ENCODE measurements at regions not wholly inside any gene's neighbourhood (a gene's known extent, or its start where the extent isn't known, plus 50 kb on each side); places are given as distances from the start of the nearest gene placed in this dataset.

DNA sequence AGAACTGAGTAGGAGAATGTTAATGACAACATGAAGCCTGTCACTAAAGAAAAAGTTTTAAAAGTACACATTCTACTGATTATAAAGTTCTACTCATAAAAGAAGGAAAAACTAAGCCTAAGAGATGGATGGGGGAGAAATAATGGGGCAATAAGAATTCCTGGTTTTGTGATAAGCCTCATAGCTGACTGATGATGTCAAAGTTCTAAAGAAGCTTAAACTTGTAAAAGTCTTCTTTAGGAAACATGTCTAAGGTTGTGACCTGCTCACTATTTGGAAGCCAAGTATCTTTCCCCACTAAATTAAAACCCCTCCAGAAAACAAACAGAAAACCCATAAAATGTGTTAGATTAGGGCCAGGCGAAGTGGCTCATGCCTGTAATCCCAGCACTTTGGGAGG, 232.9 kb upstream of the GIMD1 start:
- Histone ChIP-seq H3K36me3 (ENCODE audit: insufficient read depth, low read length) (no peaks in the 10 kb centered on the region), H3K79me2 (ENCODE audit: low read length) (no peaks in the 10 kb centered on the region), H3K9ac (ENCODE audit: low read length) (no peak overlapping the region), H3K4me2 (ENCODE audit: low read depth, low read length, poor library complexity, severe bottlenecking) (no peak overlapping the region), H3K9me2 (replicated peaks; ENCODE audit: insufficient read depth, low read length) (no peaks in the 10 kb centered on the region), H3K4me3 (ENCODE audit: low read length) (no peak overlapping the region), H3K27ac (ENCODE audit: low read length) (no peak overlapping the region), H4K20me1 (ENCODE audit: insufficient read depth, low read depth, low read length) (no peaks in the 10 kb centered on the region), H3K4me1 (ENCODE audit: low read length) (no peaks in the 10 kb centered on the region), H3K9me3 (ENCODE audit: low read length) (no peaks in the 10 kb centered on the region), H2AFZ (ENCODE audit: low read length) (no peak overlapping the region), H3K27me3 (ENCODE audit: low read length) (no peaks in the 10 kb centered on the region)
- DNase-seq: no peak

DNA sequence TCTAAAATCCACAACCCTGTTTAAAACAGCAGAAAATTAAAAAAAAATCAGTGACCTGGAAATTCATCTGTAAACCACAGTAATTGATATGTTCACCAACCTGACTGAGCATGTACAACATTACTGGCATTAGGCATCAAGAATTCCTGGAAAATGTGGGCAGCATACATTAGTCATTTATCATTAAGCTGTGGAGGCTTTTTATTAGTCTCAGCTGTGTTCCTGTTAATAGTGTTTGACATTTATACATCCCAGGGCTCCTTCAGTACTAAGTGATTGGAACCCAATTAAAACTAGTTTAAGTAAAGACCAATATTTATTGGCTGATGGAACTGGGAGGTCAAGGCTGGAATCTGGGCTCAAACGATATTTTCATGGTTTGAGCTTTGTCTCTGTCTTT, 227.3 kb upstream of the GIMD1 start:
- Histone ChIP-seq H2AFZ (ENCODE audit: low read length) (no peak overlapping the region), H3K36me3 (ENCODE audit: insufficient read depth, low read length) (no peaks in the 10 kb centered on the region), H3K27me3 (ENCODE audit: low read length) (no peaks in the 10 kb centered on the region), H3K4me1 (ENCODE audit: low read length) (no peaks in the 10 kb centered on the region), H3K9ac (ENCODE audit: low read length) (no peak overlapping the region), H4K20me1 (ENCODE audit: insufficient read depth, low read depth, low read length) (no peaks in the 10 kb centered on the region), H3K27ac (ENCODE audit: low read length) (no peak overlapping the region), H3K9me3 (ENCODE audit: low read length) (no peaks in the 10 kb centered on the region), H3K79me2 (ENCODE audit: low read length) (no peaks in the 10 kb centered on the region), H3K9me2 (replicated peaks; ENCODE audit: insufficient read depth, low read length) (0 out of 2 replicates have a peak, but pooled peaks cover 5% of the 10 kb centered on the region), H3K4me3 (ENCODE audit: low read length) (no peak overlapping the region), H3K4me2 (ENCODE audit: low read depth, low read length, poor library complexity, severe bottlenecking) (no peak overlapping the region)
- DNase-seq: no peak

DNA sequence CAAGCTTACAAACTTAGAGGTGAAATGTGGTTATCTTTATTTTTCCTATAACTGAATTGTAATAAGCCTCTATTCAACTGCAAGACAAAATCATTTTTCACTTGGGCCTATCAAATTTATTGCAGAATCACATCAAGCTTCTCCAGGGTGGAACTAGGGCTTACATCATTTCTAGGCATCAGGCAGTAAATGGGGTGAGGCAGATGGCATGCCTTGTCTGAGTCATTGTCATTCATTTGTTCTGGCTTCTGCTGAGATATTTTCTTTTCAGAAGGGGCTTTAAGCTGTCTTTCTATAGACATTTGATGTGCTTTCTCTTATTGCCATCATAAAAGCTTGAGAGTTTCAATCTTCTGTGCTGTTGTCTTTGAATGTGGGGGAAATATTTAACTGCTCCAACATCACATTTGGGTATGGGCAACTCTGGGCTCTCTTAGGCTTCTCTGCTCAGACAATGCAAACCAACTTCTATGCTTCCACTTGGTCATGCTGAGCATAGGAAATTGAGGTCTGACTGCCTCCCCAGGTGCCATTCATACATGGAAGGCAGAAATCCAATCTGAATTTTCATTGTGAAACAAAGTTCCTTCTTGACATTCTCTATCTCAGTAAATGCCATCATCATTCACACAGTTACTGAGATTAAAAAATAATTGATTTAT, 225.8 kb upstream of the GIMD1 start:
- H3K4me3 ChIP-seq (ENCODE audit: low read length): no peak overlapping the region
- H3K27ac ChIP-seq (ENCODE audit: low read length): no peak overlapping the region
- no peaks in the 10 kb centered on the region for H3K27me3 ChIP-seq (ENCODE audit: low read length)
- no peaks in the 10 kb centered on the region for H3K36me3 ChIP-seq (ENCODE audit: insufficient read depth, low read length)
- H3K9ac ChIP-seq (ENCODE audit: low read length): no peak overlapping the region
- H3K4me2 ChIP-seq (ENCODE audit: low read depth, low read length, poor library complexity, severe bottlenecking): no peak overlapping the region
- H4K20me1 ChIP-seq (ENCODE audit: insufficient read depth, low read depth, low read length): no peaks in the 10 kb centered on the region
- no peaks in the 10 kb centered on the region for H3K79me2 ChIP-seq (ENCODE audit: low read length)
- no peaks in the 10 kb centered on the region for H3K9me3 ChIP-seq (ENCODE audit: low read length)
- H3K9me2 ChIP-seq (replicated peaks; ENCODE audit: insufficient read depth, low read length): 0 out of 2 replicates have a peak, but pooled peaks cover 5% of the 10 kb centered on the region
- no peaks in the 10 kb centered on the region for H3K4me1 ChIP-seq (ENCODE audit: low read length)
- H2AFZ ChIP-seq (ENCODE audit: low read length): no peak overlapping the region
- no peak for DNase-seq

DNA sequence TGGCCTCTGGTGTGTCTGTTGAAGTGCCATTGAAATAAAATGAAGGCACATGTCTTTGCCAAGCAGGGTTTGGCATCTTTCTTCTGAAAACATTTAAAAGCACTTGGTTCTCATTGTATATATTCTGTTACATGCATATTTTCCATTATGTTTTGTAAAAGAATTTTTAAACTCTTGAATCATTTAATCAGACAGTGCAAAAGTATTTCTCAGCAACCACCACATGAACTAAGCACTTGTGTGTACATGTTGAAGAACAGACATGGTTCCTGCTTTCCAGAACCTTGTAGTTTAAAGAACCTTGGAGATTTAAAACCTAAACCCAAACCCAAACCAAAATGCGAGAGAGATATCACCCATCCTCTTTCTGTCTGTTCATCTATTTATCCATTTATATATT, 220.3 kb upstream of the GIMD1 start:
- Histone ChIP-seq H3K36me3 (ENCODE audit: insufficient read depth, low read length) (no peaks in the 10 kb centered on the region), H3K27me3 (ENCODE audit: low read length) (no peaks in the 10 kb centered on the region), H3K4me2 (ENCODE audit: low read depth, low read length, poor library complexity, severe bottlenecking) (no peak overlapping the region), H2AFZ (ENCODE audit: low read length) (no peak overlapping the region), H3K4me3 (ENCODE audit: low read length) (no peak overlapping the region), H3K9me2 (replicated peaks; ENCODE audit: insufficient read depth, low read length) (no peaks in the 10 kb centered on the region), H3K4me1 (ENCODE audit: low read length) (no peaks in the 10 kb centered on the region), H4K20me1 (ENCODE audit: insufficient read depth, low read depth, low read length) (no peaks in the 10 kb centered on the region), H3K9ac (ENCODE audit: low read length) (no peak overlapping the region), H3K9me3 (ENCODE audit: low read length) (no peaks in the 10 kb centered on the region), H3K27ac (ENCODE audit: low read length) (no peak overlapping the region), H3K79me2 (ENCODE audit: low read length) (no peaks in the 10 kb centered on the region)
- no peak for DNase-seq

DNA sequence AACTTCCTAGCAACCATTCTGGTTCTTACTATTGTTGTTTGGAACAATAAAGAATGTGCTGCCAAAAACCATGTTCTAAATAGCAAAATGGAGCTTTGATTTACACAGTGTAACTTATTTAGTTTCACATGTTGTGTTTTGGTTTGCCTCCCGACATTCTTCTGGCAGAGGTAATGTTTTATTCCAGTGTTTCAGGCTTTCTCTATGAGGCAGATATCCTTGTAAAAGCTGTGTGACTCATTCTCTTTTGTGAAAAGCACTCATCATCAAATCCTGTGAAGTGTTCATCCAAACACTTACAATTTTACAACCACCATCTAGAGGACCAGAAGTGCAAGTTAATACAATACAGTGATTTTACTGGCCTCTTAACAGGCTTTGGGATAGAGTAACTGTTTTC, 219.0 kb upstream of the GIMD1 start:
- no peaks in the 10 kb centered on the region for H4K20me1 ChIP-seq (ENCODE audit: insufficient read depth, low read depth, low read length)
- no peaks in the 10 kb centered on the region for H3K9me2 ChIP-seq (replicated peaks; ENCODE audit: insufficient read depth, low read length)
- no peaks in the 10 kb centered on the region for H3K4me1 ChIP-seq (ENCODE audit: low read length)
- H3K36me3 ChIP-seq (ENCODE audit: insufficient read depth, low read length): no peaks in the 10 kb centered on the region
- no peak for DNase-seq
- no peaks in the 10 kb centered on the region for H3K79me2 ChIP-seq (ENCODE audit: low read length)
- no peak overlapping the region for H2AFZ ChIP-seq (ENCODE audit: low read length)
- no peak overlapping the region for H3K4me2 ChIP-seq (ENCODE audit: low read depth, low read length, poor library complexity, severe bottlenecking)
- H3K4me3 ChIP-seq (ENCODE audit: low read length): no peak overlapping the region
- H3K27ac ChIP-seq (ENCODE audit: low read length): no peak overlapping the region
- H3K9ac ChIP-seq (ENCODE audit: low read length): no peak overlapping the region
- no peaks in the 10 kb centered on the region for H3K9me3 ChIP-seq (ENCODE audit: low read length)
- H3K27me3 ChIP-seq (ENCODE audit: low read length): no peaks in the 10 kb centered on the region

DNA sequence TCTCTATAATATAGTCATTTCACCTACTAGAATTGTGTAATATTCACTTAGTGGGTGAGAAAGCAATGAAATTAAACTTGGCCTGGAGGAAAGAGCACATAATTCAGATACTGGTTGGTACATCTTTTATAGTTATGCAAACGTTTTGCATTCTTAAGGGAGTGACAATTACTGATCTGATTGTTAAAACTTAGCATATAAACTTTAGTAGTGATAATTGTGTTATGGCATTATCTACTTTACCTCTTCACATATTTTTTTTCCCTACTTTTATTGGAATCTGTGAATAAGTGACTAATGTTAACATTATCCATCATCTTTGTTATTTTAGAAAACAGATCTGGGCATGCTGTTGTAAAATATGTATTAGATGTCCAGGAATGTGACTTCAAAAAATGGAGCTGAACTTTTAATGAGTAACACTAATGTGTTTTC, 217.4 kb upstream of the GIMD1 start:
- Histone ChIP-seq H3K9me3 (ENCODE audit: low read length) (no peaks in the 10 kb centered on the region), H2AFZ (ENCODE audit: low read length) (no peak overlapping the region), H3K79me2 (ENCODE audit: low read length) (no peaks in the 10 kb centered on the region), H4K20me1 (ENCODE audit: insufficient read depth, low read depth, low read length) (no peaks in the 10 kb centered on the region), H3K4me3 (ENCODE audit: low read length) (no peak overlapping the region), H3K36me3 (ENCODE audit: insufficient read depth, low read length) (no peaks in the 10 kb centered on the region), H3K27ac (ENCODE audit: low read length) (no peak overlapping the region), H3K4me1 (ENCODE audit: low read length) (no peaks in the 10 kb centered on the region), H3K9me2 (replicated peaks; ENCODE audit: insufficient read depth, low read length) (no peaks in the 10 kb centered on the region), H3K4me2 (ENCODE audit: low read depth, low read length, poor library complexity, severe bottlenecking) (no peak overlapping the region), H3K9ac (ENCODE audit: low read length) (no peak overlapping the region), H3K27me3 (ENCODE audit: low read length) (no peaks in the 10 kb centered on the region)
- no peak for DNase-seq

DNA sequence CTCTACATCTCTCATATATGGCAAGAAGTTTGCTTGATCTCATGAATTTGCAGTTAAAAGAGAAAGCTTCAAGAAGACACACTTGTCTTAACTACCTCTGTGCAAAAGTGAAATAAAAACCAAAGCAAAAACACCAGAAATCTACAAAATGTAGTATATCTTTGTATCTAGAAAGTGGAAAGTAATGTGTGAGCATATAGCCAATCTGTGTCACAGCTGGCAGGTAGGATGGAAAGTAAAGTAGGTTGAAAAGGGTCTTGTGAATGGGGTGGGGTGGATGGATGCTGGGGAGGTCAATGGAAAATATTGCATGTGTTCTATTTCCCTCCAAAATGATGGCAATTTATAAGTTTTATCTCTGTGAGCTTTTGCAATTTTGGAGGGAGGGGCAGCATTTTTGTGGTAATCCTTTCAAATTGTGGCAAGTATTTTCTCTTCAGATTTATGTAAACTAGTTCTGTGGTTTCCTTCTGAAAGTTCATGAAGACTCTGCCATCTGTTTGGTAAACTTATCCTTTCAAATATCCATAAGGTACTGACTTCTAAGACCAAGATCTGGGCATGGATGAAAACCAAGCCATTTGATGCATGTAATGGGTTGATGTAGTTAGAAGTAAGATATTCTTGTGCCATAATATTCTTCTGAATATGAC, 215.9 kb upstream of the GIMD1 start:
- H3K9me3 ChIP-seq (ENCODE audit: low read length): no peaks in the 10 kb centered on the region
- H3K9ac ChIP-seq (ENCODE audit: low read length): no peak overlapping the region
- H3K4me2 ChIP-seq (ENCODE audit: low read depth, low read length, poor library complexity, severe bottlenecking): no peak overlapping the region
- no peaks in the 10 kb centered on the region for H3K4me1 ChIP-seq (ENCODE audit: low read length)
- no peak overlapping the region for H2AFZ ChIP-seq (ENCODE audit: low read length)
- no peak overlapping the region for H3K4me3 ChIP-seq (ENCODE audit: low read length)
- H3K27me3 ChIP-seq (ENCODE audit: low read length): no peaks in the 10 kb centered on the region
- DNase-seq: no peak
- H3K9me2 ChIP-seq (replicated peaks; ENCODE audit: insufficient read depth, low read length): no peaks in the 10 kb centered on the region
- no peaks in the 10 kb centered on the region for H3K36me3 ChIP-seq (ENCODE audit: insufficient read depth, low read length)
- H3K27ac ChIP-seq (ENCODE audit: low read length): no peak overlapping the region
- H4K20me1 ChIP-seq (ENCODE audit: insufficient read depth, low read depth, low read length): no peaks in the 10 kb centered on the region
- no peaks in the 10 kb centered on the region for H3K79me2 ChIP-seq (ENCODE audit: low read length)

DNA sequence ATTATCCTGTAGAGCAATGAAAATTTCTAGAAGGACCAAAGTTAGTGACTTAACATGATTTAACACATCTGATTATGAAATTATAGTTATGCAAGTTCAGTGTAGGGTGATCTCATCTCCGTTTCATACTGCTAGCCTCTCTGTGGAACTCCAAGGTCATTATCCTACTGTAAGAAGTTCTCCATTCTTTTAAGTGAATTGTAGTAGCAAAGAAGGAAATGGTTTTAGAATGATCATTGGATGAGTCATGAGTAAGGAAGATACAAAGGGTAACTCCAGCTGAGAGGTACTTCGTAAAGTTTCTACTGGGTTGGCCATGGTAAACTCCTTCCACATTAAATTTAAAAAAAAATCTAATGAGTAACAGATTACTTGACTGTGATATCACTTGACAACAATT, 215.0 kb upstream of the GIMD1 start:
- H3K9me2 ChIP-seq (replicated peaks; ENCODE audit: insufficient read depth, low read length): no peaks in the 10 kb centered on the region
- no peaks in the 10 kb centered on the region for H4K20me1 ChIP-seq (ENCODE audit: insufficient read depth, low read depth, low read length)
- H3K4me2 ChIP-seq (ENCODE audit: low read depth, low read length, poor library complexity, severe bottlenecking): no peak overlapping the region
- no peak for DNase-seq
- no peaks in the 10 kb centered on the region for H3K9me3 ChIP-seq (ENCODE audit: low read length)
- H3K4me1 ChIP-seq (ENCODE audit: low read length): no peaks in the 10 kb centered on the region
- no peak overlapping the region for H3K4me3 ChIP-seq (ENCODE audit: low read length)
- H3K27ac ChIP-seq (ENCODE audit: low read length): no peak overlapping the region
- no peak overlapping the region for H2AFZ ChIP-seq (ENCODE audit: low read length)
- H3K9ac ChIP-seq (ENCODE audit: low read length): no peak overlapping the region
- no peaks in the 10 kb centered on the region for H3K36me3 ChIP-seq (ENCODE audit: insufficient read depth, low read length)
- H3K27me3 ChIP-seq (ENCODE audit: low read length): no peaks in the 10 kb centered on the region
- H3K79me2 ChIP-seq (ENCODE audit: low read length): no peaks in the 10 kb centered on the region

Measured in Karpas-422 (cell line).